ENCODE measurements at regions not wholly inside any gene's neighbourhood (a gene's known extent, or its start where the extent isn't known, plus 50 kb on each side); places are given as distances from the start of the nearest gene placed in this dataset.

- no peak for TF ChIP-seq CTCF (IDR thresholded peaks at IDR 0.05)
- no peak for TF ChIP-seq POLR2AphosphoS5 (IDR thresholded peaks at IDR 0.05)
Measured at GRCh38 chr12:41888285-41888684, 256.4 kb downstream of the GXYLT1 start.
